NCI-H526 (cell line): ENCODE measurements at regions not wholly inside any gene's neighbourhood (a gene's known extent, or its start where the extent isn't known, plus 50 kb on each side); places are given as distances from the start of the nearest gene placed in this dataset.
A peak's percentile ranks its signal among the peaks of the same experiment; 100 is the strongest.

Experiments
- DNase-seq, 2 experiments: peaks; one replicate each; lab custom pipeline; 2025; lab: John Stamatoyannopoulos, UW

GRCh38 chr2:16296331-16297250, 356.2 kb downstream of the MYCN start:
- no peak for DNase-seq

GRCh38 chr2:16296038-16296290, 355.6 kb downstream of the MYCN start:
- DNase-seq: no peak

DNA sequence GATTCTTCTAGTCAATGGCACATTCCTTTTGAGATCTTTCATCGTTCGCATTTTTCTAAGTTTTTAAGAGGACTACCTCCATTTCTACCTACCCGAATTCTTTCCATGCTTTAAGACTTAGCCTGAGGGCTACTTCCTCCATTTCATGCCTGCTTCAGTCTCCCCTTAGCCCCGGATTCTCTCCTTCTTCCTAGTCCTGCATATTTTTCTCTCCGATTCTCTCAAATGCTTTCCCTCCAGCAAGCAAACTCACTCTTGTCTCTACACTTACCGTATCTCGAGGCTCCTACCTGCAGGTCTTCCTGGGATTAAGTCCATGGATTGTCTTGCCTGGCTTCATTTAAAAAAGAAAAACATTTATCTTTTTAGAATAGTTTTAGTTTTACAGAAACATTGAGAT, 354.4 kb downstream of the MYCN start:
- DNase-seq: no peak

GRCh38 chr2:16293871-16294270, 353.5 kb downstream of the MYCN start:
- no peak for DNase-seq

DNA sequence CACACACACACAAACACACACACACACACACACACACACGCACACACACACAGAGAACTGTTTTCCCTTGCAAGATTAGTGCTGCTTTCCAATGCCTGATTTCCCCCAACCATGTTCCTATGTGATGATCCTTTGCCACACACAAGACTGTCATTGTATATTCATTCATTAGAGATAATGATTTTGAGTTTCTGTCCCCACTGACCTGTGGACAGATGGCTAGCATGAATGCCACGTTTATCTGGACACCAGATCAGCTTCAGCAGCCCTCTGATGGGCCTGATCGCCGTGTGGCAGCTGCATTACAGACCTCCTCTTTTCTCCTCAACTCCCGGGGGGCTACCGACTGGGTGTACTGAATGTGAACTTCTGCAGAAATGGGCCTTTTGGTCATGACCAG, 353.0 kb downstream of the MYCN start:
- DNase-seq: no peak

DNA sequence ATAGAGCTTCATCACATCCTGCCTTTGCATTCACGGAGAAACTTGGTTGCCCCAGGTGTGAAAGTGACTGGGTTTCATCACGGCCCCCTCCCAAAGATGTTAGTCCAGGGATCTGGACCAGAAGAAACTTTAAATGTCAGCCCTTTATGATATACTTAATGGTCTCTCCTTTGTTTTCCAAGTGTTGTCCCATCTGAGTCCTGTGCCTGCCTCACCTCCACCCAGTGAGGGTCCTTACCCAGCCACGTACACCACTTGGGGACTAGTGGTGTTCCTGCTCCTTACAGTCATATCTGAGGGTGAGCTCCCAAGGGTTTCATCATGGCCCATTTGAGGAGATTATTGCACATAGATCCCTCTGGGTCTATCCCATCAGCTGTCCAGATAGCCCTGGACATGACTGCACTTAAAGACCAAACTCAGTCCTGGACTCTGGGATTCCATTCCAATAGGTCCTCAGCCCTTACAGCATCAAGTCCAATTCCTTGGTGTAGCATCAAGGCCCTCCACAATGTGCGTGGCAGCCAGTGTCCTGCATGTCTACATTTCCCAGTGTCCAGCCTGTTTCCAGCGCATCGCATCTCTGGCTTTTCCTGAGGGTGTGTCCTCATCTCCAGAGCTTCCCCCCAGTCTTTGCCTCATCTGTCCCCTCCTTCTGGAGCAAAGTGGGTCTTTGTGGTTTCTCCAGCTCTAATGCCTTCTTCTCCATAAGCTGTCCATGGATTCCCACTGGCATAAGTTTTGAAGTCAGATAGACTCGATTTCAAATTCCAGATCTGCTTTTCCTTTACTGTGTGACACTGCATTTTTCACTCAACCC, 351.6 kb downstream of the MYCN start:
- no peak for DNase-seq

DNA sequence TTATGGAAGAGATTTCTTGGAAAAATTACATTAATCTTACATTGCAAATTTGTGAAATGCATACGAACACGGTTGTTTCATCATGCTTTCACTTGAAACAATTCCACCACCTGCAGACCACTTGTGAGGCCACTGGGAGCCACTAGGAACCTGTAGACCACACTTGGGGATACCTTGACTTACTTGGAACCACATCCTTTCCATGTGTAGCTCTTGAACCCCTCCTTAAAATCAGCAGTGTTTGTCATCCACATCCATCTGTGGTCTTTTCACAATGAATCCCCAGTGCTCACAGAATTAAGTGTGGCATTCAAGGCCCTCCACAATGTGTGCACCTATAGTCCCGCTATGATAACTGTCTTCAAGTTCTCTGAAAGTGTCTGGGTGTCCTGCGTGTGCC, 350.9 kb downstream of the MYCN start:
- no peak for DNase-seq

DNA sequence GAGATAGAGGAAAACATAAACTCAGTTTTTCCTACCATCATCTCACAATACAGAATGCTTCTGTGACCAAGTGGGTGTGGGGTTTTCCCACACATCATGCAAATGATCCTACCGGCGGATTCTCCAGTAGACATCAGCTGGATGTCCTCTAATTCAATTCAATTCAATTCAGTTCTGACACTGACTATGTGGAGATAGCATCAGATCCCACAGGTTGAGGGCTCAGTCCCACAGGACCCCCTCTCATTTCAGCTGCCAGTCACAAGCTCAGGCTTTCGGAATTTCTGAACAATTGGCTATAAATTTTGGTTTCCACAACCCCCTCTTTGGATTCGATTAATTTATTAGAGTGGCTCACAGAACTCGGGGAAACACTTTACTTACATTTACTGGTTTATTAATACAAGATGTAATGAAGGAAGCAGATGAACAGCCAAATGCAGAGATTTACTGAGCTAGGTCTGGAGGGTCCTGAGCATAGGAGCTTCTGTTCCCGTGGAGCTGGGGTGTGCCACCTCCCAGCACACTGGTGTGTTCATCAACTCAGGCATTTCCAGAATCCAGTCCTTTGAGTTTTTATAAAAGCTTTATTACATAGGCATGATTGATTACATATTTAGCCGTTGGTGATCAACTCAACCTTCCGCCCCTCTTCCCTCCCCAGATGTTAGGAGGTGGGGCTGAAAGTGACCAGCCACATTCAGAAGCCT, 350.1 kb downstream of the MYCN start:
- DNase-seq: peak in 1 of 2 experiments; percentile 36

DNA sequence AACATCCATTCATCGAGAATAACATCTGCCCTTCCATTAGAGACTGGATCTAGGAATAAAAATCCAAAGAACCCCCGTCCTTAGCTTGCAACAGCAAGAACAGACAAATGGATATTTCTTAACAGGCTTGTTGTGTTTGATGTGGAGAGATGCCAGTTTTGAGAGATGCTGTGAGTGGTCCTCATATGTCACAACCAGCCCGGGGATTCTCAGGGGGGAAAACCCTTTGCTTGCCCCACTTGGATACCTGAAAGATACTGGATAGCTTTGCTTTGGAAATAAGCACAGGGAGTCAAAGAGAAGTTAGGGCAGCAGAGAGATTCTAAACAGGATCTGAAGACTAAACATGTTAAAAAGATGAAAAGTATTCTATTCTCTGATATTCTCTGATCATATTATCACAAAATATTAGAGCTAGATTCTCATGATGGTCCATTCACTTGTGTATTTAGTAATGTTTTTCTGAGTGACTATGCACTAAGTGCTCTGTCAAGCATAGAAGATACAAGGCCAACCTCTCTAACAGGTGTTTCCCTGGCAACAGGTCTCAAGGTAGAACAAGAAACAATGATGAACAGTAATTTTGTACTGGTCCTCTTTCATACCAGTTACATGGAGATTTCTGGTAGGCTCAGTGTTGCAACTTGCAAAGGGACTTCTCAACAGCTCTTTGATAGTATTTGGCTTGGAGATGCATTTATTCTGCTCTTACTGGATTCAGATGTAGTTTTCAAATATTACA, 348.2 kb downstream of the MYCN start:
- peak in 1 of 2 experiments; percentile 4 for DNase-seq

DNA sequence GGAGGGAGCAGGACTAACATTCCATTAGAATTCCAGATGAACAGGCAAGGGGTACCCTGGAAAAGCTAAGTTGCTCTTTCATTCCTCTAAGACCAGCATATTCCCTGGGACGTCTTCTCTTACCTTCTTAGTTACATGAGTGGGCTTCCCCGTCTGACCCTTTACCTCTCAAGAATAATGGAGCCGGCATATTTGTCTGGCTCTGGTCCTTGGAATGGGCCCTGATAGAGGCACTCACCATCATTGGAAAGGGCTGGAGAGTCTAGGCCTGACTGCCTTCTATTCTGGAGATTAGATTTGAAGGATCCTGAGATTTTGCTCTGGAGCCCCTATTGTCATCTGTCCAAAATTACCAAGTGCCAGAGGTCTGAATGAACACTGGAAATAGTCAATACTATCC, 347.5 kb downstream of the MYCN start:
- DNase-seq: no peak

GRCh38 chr2:16287281-16287680, 346.9 kb downstream of the MYCN start:
- no peak for DNase-seq

GRCh38 chr2:16285813-16286510, 345.6 kb downstream of the MYCN start:
- DNase-seq: no peak

DNA sequence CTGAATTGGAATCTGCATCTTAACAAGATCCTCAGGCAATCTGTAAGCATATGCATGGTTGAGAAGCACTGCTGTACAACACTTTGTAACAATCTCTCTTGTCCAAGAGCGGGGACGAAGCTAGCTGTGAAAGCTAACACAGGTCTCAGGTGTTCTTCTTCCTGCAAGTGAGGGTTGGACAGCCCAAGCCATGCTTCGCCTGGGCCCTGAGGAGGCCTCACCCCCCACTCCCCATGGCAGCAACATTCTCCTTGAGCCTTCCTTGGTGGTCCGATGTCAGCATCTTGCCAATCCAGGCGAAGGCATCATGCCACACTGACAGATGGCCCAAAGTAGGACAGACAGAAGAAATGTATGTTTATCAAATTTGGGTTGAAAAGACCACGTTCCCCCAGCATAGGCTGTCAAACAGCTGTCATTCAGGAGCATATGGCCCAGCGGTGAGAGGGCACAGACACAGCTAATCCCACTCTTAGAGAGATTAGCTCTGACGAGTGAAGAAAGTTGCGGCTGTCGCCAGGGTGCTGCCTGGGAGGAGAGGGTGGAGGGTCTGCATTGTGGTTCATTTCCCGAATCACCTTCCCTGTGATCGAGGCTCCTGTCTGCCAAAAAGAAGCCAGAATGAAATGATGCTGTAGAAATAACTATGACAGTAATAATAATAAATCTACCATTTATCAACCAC, 344.7 kb downstream of the MYCN start:
- DNase-seq: no peak

DNA sequence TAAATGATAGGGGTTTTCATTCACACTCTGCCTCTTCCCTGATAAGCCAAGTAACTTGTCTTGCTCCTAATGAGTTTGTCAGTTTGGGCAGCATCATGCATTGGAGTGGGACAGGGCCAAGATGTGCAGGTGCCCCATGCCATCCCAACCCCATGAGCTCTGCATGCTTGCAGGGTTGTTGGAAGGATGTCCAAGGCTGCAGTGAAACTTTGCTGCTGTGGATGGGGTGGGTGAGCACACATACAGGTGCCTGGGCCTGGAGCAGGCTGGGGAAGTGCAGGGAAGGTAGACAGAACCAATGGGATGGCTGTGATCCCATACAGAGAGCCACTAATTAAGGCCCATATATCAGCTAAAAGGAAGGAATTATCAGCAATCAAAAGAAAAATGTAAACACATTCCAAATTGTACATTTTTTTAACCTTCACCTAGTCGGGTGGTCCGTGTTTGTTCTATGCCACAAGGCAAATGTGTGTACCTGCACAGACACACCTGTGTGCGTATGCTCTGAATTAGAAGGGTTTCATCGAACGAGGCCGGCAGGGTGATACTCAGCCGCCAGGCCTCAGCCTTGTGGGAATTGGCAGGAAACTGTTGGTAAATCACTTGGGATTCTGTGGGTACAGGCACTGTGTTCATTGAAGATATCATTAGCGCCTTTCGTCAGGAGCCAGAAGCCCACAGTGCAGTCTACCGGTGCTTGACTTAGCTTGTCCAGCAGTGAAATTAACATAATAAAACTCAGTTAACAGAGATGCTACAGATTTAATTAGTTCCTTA, 342.9 kb downstream of the MYCN start:
- no peak for DNase-seq

- DNase-seq: no peak
These were observed 342.2 kb downstream of the MYCN start for GRCh38 chr2:16282511-16282910.

DNA sequence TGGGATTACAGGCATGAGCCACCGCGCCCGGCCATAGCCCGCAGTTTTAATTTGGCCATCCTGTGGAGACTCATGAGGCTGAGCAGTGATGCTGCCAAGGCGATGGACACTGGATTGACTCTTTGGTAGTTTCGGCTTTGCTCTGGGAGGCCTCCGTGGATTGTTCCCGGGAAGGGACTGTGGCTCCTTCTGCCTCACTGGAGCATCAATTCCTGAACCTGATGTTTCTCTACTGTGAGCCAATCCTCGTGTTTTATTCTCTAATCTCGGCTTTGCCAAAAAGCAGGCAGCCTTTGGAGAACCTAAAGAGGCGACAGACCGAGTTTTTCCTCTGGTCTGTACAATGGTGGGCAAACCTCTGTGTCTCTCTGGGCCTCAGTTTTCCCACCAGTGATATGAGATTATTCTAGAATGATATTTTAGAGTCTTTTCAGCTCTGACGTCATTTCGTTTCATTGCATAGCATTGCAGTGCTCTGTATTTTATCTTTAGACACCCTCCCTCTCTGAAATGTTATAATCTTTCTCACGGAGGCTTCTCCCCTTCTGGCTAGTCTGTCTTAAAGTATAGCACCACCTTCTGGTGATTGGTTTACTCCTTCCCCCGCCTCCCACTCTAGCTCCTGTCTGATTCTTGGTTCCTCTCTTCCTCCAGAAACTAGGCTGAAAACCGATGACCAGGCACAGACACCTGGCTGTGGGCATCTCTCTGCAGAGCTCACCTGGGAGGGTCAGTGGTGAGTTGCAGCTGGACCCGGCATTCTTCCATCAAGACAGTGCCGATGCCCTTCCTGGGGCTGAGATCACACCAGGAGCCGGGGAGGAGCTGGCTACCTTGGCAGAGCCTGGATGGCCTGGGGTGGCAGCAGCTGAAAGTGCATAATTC, 341.3 kb downstream of the MYCN start:
- DNase-seq: peak; percentile 21 to 49

DNA sequence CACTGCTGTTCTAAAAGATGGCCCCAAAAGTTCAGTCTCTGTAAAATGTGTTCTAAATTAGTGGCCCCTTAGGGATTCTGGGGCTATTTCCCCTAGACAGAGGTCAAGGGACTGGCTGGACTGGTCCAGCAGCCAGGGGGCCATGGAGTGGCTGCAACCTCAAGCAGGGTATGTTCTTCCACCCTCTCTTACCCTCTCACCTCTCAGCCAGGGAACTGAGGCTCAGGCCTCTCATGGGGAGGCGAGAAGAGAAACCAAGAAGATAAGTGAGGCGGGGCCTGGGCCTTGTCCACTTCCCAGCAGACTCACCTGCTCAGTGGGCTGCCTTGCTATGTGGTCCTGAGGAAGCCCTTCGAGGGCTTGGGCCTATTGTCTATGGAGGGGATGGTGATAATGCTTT, 339.7 kb downstream of the MYCN start:
- no peak for DNase-seq

DNA sequence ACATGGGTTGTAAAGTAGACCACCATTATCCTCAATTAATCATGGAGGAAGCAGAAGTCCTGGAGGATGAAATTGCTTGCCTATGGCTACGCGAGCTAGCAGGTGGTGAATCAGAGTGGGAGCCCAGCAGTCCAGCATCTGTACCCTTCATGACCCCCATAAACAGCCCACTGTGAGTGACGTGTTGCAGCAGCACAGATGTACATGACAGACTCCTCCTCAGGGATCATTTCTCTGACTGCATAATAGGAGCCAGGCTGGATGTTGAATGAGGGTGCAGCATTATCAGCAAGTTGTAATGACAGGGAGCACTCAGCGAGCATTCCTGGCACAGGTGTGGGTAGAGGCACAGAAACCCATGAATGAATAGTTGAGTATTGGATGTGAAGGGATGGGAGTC, 339.3 kb downstream of the MYCN start:
- no peak for DNase-seq

GRCh38 chr2:16279201-16279570, 338.8 kb downstream of the MYCN start:
- DNase-seq: no peak
